Brain pericyte (primary cell): ENCODE measurements at regions not wholly inside any gene's neighbourhood (a gene's known extent, or its start where the extent isn't known, plus 50 kb on each side); places are given as distances from the start of the nearest gene placed in this dataset.
"Not testable (repeated sequence)": the region's sequence is repeated elsewhere in the genome, so short reads cannot be mapped to it uniquely, and the experiment has no call there.

Experiments
- DNase-seq: peaks from one replicate; pipeline ENCODE4 v3.0.0-alpha.2; 2012; ENCODE audit warnings: low read depth, low spot score

- DNase-seq: no peak
These were observed 1081.6 kb downstream of the TYW1 start for GRCh38 chr7:68078157-68078710.

DNA sequence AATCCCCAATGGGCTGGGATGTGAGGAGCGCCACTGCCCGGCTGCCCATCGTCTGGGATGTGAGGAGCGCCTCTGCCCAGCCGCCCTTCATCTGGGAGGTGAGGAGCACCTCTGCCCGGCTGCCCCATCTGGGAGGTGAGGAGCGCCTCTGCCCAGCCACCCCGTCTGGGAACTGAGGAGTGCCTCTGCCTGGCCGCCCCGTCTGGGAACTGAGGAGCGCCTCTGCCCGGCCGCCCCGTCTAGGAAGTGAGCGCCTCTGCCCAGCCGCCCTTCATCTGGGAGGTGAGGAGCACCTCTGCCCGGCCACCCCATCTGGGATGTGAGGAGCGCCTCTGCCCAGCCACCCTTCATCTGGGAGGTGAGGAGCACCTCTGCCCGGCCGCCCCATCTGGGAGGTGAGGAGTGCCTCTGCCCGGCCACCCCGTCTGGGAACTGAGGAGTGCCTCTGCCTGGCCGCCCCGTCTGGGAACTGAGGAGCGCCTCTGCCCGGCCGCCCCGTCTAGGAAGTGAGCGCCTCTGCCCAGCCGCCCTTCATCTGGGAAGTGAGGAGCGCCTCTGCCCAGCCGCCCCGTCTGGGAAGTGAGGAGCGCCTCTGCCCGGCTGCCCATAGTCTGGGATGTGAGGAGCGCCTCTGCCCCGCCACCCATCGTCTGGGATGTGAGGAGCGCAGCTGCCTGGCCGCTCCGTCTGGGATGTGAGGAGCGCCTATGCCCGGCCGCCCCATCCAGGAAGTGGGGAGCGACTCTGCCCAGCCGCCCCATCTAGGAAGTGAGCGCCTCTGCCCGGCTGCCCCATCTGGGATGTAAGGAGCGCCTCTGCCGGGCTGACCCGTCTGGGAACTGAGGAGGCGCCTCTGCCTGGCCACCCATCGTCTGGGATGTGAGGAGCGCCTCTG lies 1085.7 kb downstream of the TYW1 start:
- not testable (repeated sequence) for DNase-seq

- not testable (repeated sequence) for DNase-seq
These were observed 1086.5 kb downstream of the TYW1 start for GRCh38 chr7:68082961-68083657.

DNA sequence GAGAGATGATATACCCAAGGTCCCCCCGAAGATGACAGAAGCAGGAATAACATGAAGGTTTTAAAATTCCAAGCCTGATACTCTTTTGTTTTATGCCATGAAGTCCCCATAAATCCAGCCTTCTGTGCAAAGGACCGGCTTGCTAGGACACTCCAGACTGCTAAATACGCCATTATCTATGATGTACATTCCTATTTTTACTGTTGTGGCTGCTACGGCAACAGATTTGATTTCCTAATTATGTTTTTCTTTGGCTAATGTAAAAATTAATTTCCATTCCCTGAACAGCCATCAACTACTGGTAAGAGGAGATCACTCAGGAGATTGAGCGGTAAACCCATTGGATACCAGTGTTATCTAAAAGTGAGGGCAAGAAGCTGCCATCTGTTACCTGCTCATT lies 1090.8 kb downstream of the TYW1 start:
- DNase-seq: no peak

GRCh38 chr7:68088879-68089278 lies 1092.2 kb downstream of the TYW1 start:
- DNase-seq: no peak

DNA sequence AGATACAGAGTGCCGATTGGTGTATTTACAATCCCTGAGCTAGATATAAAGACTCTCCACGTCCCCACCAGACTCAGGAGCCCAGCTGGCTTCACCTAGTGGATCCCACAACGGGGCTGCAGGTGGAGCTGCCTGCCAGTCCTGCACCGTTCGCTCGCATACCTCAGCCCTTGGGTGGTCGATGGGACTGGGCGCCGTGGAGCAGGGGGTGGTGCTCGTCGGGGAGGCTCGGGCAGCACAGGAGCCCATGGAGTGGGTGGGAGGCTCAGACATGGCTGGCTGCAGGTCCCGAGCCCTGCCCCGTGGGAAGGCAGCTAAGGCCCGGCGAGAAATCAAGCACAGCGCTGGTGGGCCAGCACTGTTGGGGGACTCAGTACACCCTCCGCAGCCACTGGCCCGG lies 1093.6 kb downstream of the TYW1 start:
- DNase-seq: not testable (repeated sequence)

DNA sequence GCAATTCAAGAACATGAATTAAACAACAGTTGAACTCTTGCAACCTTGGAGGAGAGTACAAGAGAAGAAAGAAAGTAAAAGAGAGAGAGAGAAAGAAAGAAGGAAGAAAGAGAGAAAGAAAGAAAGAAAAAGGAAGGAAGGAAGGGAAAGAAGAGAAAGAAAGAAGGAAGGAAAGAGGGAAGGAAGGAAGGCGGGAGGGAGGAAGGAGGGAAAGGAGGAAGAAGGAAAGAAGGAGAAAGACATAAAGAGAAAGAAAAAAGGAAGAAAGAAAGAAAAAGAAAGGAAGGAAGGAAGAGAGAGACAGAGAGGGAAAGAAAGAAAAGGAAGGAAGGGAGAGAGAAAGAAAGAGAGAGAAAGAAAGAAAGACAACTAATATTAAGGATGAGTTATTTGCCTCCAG lies 1106.7 kb downstream of the TYW1 start:
- no peak for DNase-seq

GRCh38 chr7:68107261-68107660 lies 1110.6 kb downstream of the TYW1 start:
- no peak for DNase-seq

- DNase-seq: no peak
These were observed 1111.3 kb downstream of the TYW1 start for GRCh38 chr7:68107968-68108367.

DNA sequence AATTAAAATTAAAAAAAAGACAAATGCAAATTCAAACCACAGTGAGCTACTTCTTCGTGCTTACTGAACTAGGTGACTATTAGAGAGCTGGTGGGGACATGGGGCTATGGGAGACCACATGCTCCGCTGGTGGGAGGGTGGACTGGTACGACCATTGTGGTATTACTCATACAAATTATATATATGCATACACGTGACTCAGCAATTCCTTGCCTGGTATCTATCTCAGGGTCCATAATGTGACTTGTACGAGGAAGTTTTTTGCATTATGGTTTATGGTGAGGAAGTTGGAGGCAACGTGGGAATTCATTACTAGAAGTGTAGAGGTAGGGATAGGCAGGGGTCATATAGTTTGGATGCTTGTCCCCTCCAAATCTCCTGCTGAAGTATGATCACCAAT lies 1112.7 kb downstream of the TYW1 start:
- no peak for DNase-seq

GRCh38 chr7:68119411-68119810 lies 1122.8 kb downstream of the TYW1 start:
- no peak for DNase-seq

DNA sequence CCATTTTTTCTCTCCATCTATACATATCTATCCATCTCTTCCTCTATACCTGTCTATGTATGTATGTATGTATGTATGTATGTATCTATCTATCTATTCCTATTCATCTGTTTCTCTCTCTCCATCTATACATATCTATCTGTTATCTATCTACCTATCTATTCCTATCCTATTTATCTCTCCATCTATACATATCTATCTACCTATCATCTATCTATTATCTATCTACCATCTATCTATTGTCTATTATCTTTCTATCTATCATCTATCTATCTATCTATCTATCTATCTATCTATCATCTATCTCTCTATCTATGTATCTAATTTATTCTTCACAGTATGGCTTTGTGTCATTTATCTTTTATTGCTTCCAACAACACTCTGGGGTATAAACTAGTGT lies 1124.4 kb downstream of the TYW1 start:
- no peak for DNase-seq

- DNase-seq: no peak
These were observed 1125.0 kb downstream of the TYW1 start for GRCh38 chr7:68121655-68122054.

- DNase-seq: no peak
These were observed 1126.2 kb downstream of the TYW1 start for GRCh38 chr7:68122801-68123200.

GRCh38 chr7:68125168-68125567 lies 1128.5 kb downstream of the TYW1 start:
- DNase-seq: no peak

DNA sequence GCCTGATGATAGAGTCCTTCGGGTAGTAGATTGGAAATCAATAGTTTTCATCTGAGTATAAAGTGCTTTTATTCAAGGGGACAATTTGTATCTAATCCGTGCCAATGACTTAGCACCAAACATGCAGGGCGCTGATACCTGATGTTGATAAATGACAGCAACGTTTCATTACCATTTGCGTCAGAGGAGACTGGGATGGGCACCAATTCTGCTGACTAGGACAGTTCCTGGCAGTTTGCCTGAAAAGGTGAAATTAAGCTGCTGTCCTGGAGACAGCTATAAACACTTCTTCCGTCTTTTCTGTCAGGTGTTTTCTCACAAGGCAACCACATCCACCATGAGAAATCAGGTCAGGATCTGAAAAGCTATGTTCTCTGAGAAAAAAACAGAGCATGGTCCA lies 1136.4 kb downstream of the TYW1 start:
- no peak for DNase-seq

DNA sequence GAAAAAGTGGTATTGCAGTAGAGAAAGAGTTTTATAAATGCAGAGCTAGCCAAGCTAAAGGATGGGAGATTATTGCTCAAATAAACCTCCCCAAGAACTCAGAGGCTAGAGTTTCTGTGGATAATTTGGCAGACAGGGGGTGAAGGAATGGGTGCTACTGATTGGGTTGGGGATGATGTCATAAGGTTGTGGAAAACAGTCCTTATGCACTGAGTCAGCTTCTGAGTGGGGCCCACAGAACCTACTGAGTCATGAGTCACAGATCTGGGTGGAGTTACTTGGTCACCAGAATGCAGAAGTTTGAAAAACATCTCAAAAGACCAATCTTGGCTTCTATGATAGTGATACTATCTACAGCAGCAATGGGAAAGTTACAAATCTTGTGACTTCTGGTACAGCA lies 1146.7 kb downstream of the TYW1 start:
- DNase-seq: no peak

DNA sequence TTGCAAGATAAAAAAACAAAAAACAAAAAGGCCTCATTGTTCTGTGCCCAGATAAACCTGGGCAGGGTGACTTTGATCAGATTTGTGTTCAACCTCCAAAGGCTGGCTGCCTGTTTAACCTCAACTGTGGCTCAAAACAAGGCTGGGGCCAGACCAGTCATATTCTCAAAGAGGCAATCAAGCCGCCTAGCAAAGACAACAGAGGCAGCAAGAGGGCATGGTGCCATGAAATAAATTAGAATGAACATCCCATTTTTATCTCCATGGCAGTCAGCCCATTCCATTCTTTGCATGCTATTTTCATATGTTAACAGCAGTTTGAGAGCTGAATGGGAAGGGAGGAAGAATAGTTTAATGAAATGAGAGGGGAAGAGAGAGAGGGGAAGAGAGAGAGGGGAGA lies 1150.3 kb downstream of the TYW1 start:
- no peak for DNase-seq

- no peak for DNase-seq
These were observed 1151.1 kb downstream of the TYW1 start for GRCh38 chr7:68147614-68148238.

GRCh38 chr7:68148440-68148839 lies 1151.8 kb downstream of the TYW1 start:
- DNase-seq: no peak

GRCh38 chr7:68152205-68152604 lies 1155.6 kb downstream of the TYW1 start:
- DNase-seq: no peak

DNA sequence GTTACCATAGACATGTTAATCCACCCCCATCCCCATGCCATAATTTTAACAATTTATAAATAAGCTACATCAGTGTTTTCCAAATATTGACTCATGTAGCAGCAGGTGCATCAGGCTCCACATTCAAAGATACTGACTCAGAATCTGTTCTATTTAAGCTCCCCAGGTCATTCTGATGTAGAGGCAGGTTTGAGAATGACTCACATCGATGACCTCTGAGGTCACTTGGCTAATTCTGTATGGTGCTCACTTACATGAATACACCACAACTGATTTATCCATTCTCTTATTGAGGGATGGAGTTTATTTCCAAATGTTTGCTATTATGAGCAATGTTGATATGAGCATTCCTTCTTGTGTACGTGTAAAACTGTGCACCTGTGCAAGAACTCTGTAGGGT lies 1159.0 kb downstream of the TYW1 start:
- DNase-seq: no peak
